Stimulated activated effector memory CD8-positive, alpha-beta T cell treated with anti-CD3 and anti-CD28 coated beads, Interleukin-12 subunit alpha, Interleukin-12 subunit beta, amount 100 ng/mL, for 72 hours (primary cell): ENCODE measurements at regions not wholly inside any gene's neighbourhood (a gene's known extent, or its start where the extent isn't known, plus 50 kb on each side); places are given as distances from the start of the nearest gene placed in this dataset.
"Not testable (repeated sequence)": the region's sequence is repeated elsewhere in the genome, so short reads cannot be mapped to it uniquely, and the experiment has no call there.

Experiments
- ATAC-seq: fragments of 150-1000 bp; cut with Tn5 transposase; 2 replicates; pipeline ENCODE4 v1.10.0; 2021
- DNase-seq, 2 donors: peaks; one replicate each; pipeline ENCODE4 v3.0.0; 2021 to 2022; ENCODE audit warnings: low spot score in 2 of 2
- H3K27ac Mint-ChIP-seq: one replicate; pipeline ENCODE4 v1.8.0; 2022; ENCODE audit warnings: mild to moderate bottlenecking, mixed read lengths
- H3K36me3 Mint-ChIP-seq: one replicate; pipeline ENCODE4 v1.8.0; 2022; ENCODE audit warnings: mild to moderate bottlenecking, mixed read lengths
- H3K4me1 Mint-ChIP-seq: one replicate; pipeline ENCODE4 v1.8.0; 2022; ENCODE audit warnings: mixed read lengths
- H3K4me3 Mint-ChIP-seq: one replicate; pipeline ENCODE4 v1.8.0; 2022; ENCODE audit warnings: mild to moderate bottlenecking, mixed read lengths
- H3K9me3 Mint-ChIP-seq: one replicate; pipeline ENCODE4 v1.8.0; 2022; ENCODE audit warnings: mixed read lengths

DNA sequence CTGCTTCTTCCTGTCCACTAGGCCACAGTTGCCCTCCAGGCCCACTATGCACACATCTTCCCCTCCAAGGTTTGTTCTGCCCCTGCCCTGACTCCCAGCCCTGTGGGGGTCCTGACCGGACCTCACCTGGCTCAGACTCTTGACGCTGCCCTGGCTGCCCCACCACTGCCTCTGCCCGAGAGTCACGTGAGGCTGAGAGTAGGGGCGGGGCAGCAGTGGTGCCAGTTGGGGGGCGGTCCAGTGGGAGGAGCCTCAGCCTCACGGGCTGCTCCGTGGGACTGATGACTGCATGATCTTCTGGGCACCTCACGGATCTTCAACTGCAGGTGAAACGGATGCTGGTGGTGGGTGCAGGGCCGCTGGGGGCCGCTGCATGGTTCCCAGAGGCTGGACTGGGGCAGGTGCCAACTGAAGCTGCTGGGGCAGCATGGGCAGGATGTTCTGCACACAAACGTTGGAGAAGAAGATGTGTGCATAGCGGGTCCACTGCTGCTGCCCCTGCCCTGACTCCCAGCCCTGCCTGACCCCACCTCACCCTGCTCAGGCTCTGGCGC lies 77.6 kb downstream of the HHIPL2 start:
- not testable (repeated sequence) for H3K27ac Mint-ChIP-seq, H3K4me1 Mint-ChIP-seq, H3K36me3 Mint-ChIP-seq, H3K9me3 Mint-ChIP-seq, H3K4me3 Mint-ChIP-seq, ATAC-seq, DNase-seq

DNA sequence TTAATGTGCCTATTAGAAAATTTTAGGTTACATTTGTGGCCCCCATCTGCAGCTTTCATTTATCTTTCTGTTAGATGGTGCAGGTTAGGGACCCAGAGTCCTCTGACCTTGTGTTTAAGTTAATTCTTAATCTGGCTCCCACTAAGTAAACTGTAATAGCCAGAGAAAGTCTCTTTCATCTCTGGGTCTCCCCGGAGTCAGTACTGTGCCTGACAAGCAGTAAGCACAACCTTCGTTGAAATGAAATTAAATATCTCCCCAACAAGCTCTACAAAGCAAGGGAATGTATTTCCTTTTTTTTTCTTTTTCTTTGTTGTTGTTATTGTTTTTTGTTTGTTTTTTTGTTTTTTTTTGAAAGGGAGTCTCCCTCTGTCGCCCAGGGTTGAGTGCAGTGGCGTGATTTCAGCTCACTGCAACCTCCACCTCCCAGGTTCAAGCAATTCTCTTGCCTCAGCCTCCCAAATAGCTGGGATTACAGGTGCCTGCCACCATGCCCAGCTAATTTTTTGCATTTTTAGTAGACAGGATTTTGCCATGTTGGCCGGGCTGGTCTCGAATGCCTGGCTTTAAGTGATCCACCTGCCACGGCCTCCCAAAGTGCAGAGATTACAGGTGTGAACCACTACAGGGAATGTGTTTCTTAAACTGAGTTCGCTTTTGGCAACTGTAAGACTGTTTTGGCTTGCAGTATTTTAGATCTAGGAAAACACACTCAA lies 81.6 kb downstream of the HHIPL2 start:
- H3K9me3 Mint-ChIP-seq, result no peaks in the 10 kb centered on the region
- H3K4me1 Mint-ChIP-seq, result peaks cover 7% of the 10 kb centered on the region
- peak overlapping the region; percentile 83 for H3K27ac Mint-ChIP-seq
- no peak for ATAC-seq
- H3K4me3 Mint-ChIP-seq, result peak overlapping the region; percentile 67
- no peak for DNase-seq
- H3K36me3 Mint-ChIP-seq, result peaks cover 13% of the 10 kb centered on the region

DNA sequence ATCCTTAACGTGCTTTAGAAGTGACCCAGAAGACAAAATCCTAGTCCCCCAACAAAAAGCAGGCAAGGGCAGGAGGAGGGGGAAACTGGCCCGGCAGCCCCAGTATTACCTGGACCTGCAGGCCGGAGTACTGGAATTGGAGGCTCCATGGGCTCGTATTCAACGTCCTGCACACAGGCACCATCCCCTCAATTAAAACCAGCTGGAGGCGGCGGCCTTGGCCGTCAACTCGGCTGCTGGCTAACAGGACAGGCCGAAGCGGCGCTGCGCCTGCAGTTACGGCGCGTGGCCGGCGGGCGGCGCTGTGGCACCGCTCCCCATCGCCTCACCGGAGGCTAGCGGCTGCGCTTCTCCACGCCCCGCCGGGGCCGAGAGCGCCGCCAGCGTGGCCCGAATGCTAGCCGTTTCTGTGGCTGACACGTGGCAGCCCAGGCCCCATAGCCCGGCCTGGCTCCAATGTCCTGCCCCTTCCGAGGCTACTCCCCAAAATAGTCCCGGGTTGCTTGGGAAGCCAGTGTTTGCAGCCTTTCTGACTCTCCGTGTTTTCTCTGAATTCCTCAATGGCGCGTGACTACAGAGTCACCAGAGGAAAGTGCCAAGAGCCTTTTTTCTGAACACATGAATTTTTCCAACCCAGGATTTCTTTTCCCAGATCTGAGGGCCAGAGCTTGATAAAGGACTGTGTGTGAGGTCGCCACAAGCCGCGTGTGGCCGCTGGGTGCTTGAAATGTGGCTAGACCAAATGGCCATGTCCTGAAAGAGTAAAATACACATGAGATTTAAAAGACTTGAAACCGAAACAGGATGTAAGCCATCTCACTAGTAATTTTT lies 82.5 kb downstream of the HHIPL2 start:
- H3K9me3 Mint-ChIP-seq, result no peaks in the 10 kb centered on the region
- DNase-seq (peak; percentile 91), ATAC-seq (peak; percentile 94)
- peak overlapping the region; percentile 92 for H3K27ac Mint-ChIP-seq
- H3K4me3 Mint-ChIP-seq, result peak overlapping the region; percentile 67
- H3K36me3 Mint-ChIP-seq, result peaks cover 13% of the 10 kb centered on the region
- peaks cover 7% of the 10 kb centered on the region for H3K4me1 Mint-ChIP-seq

GRCh38 chr1:222464841-222465210 lies 83.1 kb downstream of the HHIPL2 start:
- Mint-ChIP-seq H3K4me3 (peak overlapping the region; percentile 67), H3K4me1 (peaks cover 7% of the 10 kb centered on the region), H3K9me3 (no peaks in the 10 kb centered on the region), H3K27ac (peak overlapping the region; percentile 92), H3K36me3 (peaks cover 13% of the 10 kb centered on the region)
- peak; percentile 48 for ATAC-seq
- peak; percentile 28 to 78 for DNase-seq

DNA sequence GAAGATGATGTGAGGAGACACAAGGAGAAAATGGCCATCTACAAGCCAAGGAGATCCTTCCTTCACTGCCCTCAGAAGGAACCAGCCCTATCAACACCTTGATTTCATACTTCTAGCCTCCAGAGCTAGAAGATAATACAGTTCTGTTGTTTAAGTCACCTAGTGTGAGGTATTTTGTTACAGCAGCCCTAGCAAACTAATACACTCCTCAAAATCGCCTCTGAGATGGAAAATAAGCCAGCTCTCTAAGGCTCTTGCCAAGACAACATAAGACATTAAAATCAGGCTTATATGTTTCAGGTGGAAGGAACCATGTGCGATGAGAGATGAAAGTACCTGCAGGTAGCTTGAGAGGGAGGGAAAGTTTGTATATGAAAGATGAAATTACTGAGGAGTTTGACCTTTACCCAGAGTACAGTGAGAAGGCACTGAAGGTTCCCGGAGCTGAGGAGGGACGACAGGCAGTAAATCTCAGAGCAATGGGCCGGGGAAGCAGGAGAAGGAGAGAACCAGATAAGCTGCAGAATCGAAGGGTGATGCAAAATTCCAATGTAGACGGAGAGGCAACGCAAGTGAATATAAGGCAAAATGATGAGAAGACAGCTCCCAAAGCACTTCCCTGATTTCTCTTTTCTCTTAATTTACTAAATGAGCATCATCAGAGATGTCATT lies 84.7 kb downstream of the HHIPL2 start:
- H3K36me3 Mint-ChIP-seq, result peaks cover 13% of the 10 kb centered on the region
- no peak overlapping the region for H3K27ac Mint-ChIP-seq
- H3K4me3 Mint-ChIP-seq, result no peak overlapping the region
- no peaks in the 10 kb centered on the region for H3K9me3 Mint-ChIP-seq
- ATAC-seq (no peak), DNase-seq (no peak)
- peaks cover 7% of the 10 kb centered on the region for H3K4me1 Mint-ChIP-seq

DNA sequence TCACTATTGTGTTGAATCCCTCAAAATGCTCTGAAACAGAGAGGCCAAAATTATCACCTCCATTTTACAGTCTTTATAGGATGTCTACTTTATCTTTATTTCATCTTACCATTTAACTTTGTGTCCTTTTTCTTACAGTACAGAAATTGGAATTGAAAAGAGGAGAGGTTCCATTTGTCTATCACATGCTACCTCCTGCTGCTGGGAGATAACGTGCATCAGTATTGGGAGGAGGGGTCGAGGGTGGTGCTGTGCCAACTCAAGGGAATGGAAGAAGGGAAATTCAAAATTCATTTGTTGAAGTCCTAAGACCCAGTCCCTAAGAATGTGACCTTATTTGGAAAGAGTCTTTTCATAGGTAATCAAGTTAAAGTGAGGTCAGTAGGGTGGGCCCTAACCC lies 85.3 kb downstream of the HHIPL2 start:
- H3K4me3 Mint-ChIP-seq, result no peak overlapping the region
- H3K36me3 Mint-ChIP-seq, result peaks cover 13% of the 10 kb centered on the region
- ATAC-seq (no peak), DNase-seq (no peak)
- H3K4me1 Mint-ChIP-seq, result peaks cover 7% of the 10 kb centered on the region
- H3K9me3 Mint-ChIP-seq, result peaks cover under 1% of the 10 kb centered on the region
- no peak overlapping the region for H3K27ac Mint-ChIP-seq

- peaks cover 13% of the 10 kb centered on the region for H3K36me3 Mint-ChIP-seq
- no peak for DNase-seq
- no peak overlapping the region for H3K27ac Mint-ChIP-seq
- H3K4me1 Mint-ChIP-seq, result peaks cover 7% of the 10 kb centered on the region
- no peak for ATAC-seq
- no peak overlapping the region for H3K4me3 Mint-ChIP-seq
- H3K9me3 Mint-ChIP-seq, result peaks cover 8% of the 10 kb centered on the region
Observed at GRCh38 chr1:222461941-222462340, 86.0 kb downstream of the HHIPL2 start.

- ATAC-seq, result no peak
- no peak overlapping the region for H3K27ac Mint-ChIP-seq
Observed at GRCh38 chr1:222459652-222460051, 88.3 kb downstream of the HHIPL2 start.

DNA sequence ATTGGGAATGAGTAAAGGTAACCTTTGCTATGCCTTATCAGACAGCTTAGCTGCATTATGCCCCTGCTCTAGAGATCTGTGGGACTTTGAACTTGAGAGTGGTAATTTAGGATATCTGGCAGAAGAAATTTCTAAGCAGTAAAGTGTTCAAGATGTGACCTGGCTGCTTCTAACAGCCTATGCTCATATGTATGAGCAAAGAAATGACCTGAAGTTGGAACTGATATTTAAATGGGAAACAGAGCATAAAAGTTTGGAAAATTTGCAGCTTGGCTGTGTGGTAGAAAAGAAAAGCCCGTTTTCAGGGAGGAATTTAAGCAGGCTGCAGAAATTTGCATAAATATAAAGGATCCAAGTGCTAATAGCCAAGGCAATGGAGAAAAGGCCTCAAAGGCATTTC lies 90.4 kb downstream of the HHIPL2 start:
- H3K9me3 Mint-ChIP-seq, result peaks cover 8% of the 10 kb centered on the region
- peaks cover 9% of the 10 kb centered on the region for H3K4me1 Mint-ChIP-seq
- ATAC-seq (no peak), DNase-seq (no peak)
- H3K36me3 Mint-ChIP-seq, result no peaks in the 10 kb centered on the region
- H3K4me3 Mint-ChIP-seq, result no peak overlapping the region
- H3K27ac Mint-ChIP-seq, result no peak overlapping the region

More at GRCh38 chr1:222459652-222460051, 88.3 kb downstream of the HHIPL2 start:
- peaks cover 10% of the 10 kb centered on the region for H3K4me1 Mint-ChIP-seq
- no peak overlapping the region for H3K4me3 Mint-ChIP-seq
- peaks cover 8% of the 10 kb centered on the region for H3K9me3 Mint-ChIP-seq
- peaks cover 8% of the 10 kb centered on the region for H3K36me3 Mint-ChIP-seq
- no peak for DNase-seq

- Mint-ChIP-seq H3K4me1 (peaks cover 9% of the 10 kb centered on the region), H3K4me3 (no peak overlapping the region), H3K27ac (no peak overlapping the region), H3K36me3 (no peaks in the 10 kb centered on the region), H3K9me3 (peaks cover 8% of the 10 kb centered on the region)
- ATAC-seq (no peak), DNase-seq (no peak)
Observed at GRCh38 chr1:222457084-222457483, 90.8 kb downstream of the HHIPL2 start.

GRCh38 chr1:222455188-222455879 lies 92.6 kb downstream of the HHIPL2 start:
- H3K27ac Mint-ChIP-seq, result no peak overlapping the region

DNA sequence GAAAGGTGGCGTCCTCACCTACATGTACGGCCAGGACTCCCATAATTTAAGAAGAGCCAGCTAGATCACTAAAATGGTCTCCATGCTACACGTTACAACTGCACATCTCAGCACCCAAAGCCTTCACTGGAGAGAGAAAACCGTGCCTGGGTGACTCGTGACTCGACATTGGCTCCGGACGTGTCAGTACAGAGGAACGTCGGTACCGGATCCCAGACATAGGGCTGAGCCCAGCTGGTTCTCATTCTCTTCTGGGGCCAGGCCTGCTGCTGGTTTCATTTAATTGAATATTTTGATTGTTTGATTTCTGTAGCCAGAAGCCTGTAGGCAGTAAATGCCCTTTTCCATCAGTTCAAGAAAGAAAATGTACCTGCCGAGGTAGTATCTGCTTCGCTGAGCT lies 93.1 kb downstream of the HHIPL2 start:
- no peak overlapping the region for H3K27ac Mint-ChIP-seq
- DNase-seq (peak in 1 of 2 donors; percentile 2), ATAC-seq (peak; percentile 22)
- peaks cover 8% of the 10 kb centered on the region for H3K9me3 Mint-ChIP-seq
- H3K36me3 Mint-ChIP-seq, result no peaks in the 10 kb centered on the region
- no peak overlapping the region for H3K4me3 Mint-ChIP-seq
- peaks cover 9% of the 10 kb centered on the region for H3K4me1 Mint-ChIP-seq

More at GRCh38 chr1:222455188-222455879, 92.6 kb downstream of the HHIPL2 start:
- no peaks in the 10 kb centered on the region for H3K36me3 Mint-ChIP-seq
- H3K4me1 Mint-ChIP-seq, result peaks cover 9% of the 10 kb centered on the region
- peak; percentile 90 for ATAC-seq
- peaks cover 8% of the 10 kb centered on the region for H3K9me3 Mint-ChIP-seq
- peak; percentile 68 to 84 for DNase-seq
- H3K4me3 Mint-ChIP-seq, result no peak overlapping the region

DNA sequence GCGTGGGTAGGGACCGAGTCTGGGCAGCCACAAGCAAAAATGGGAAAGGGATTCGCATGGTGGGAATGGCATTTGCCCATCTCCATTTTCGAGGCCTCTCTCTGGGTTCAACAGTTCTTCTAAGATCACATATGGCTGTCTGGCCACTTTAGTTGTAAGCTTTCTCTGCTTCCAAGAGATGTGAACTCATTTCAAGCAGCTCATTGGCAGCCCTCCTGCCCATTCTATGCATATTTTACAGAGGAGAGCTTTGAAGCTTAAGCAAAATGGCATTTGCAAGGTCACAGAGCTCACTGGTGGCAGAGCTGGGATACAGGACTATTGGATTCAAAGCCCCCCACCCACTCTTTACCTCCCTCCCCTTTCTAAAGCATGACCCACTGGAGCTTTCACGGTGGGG lies 93.7 kb downstream of the HHIPL2 start:
- H3K4me3 Mint-ChIP-seq, result no peak overlapping the region
- H3K36me3 Mint-ChIP-seq, result no peaks in the 10 kb centered on the region
- H3K27ac Mint-ChIP-seq, result no peak overlapping the region
- ATAC-seq (no peak), DNase-seq (no peak)
- H3K4me1 Mint-ChIP-seq, result peaks cover 9% of the 10 kb centered on the region
- H3K9me3 Mint-ChIP-seq, result peaks cover 8% of the 10 kb centered on the region

- no peak overlapping the region for H3K27ac Mint-ChIP-seq
- no peaks in the 10 kb centered on the region for H3K36me3 Mint-ChIP-seq
- DNase-seq, result no peak
- H3K4me3 Mint-ChIP-seq, result no peak overlapping the region
- peaks cover 9% of the 10 kb centered on the region for H3K4me1 Mint-ChIP-seq
- peaks cover 2% of the 10 kb centered on the region for H3K9me3 Mint-ChIP-seq
- ATAC-seq, result no peak
Observed at GRCh38 chr1:222452031-222452430, 95.9 kb downstream of the HHIPL2 start.

DNA sequence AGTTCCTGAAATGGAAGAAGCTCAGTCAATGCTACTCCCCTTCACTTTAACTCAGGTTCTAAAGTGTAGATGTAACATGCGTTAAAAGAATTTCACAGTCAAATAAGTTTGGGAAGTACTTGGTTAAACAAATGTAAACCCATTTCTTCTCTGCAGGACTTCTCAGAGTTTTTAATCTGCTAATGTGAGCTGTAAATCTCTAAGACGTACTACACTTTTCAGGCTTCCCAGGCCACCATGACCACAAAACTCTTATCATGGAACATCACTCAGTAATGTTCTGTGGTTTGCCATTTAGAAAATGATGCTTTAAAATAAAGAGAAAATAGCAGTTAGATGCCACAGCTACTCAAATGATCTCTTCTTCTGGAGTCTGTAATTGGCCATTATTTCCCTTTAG lies 104.3 kb downstream of the HHIPL2 start:
- H3K27ac Mint-ChIP-seq, result no peak overlapping the region
- no peaks in the 10 kb centered on the region for H3K9me3 Mint-ChIP-seq
- ATAC-seq (no peak), DNase-seq (no peak)
- no peaks in the 10 kb centered on the region for H3K36me3 Mint-ChIP-seq
- no peak overlapping the region for H3K4me3 Mint-ChIP-seq
- no peaks in the 10 kb centered on the region for H3K4me1 Mint-ChIP-seq
